SK-N-SH treated with all-trans-retinoic acid at 6 μM for 48 hours (cell line): ENCODE measurements at regions not wholly inside any gene's neighbourhood (a gene's known extent, or its start where the extent isn't known, plus 50 kb on each side); places are given as distances from the start of the nearest gene placed in this dataset.

Experiments
- ATAC-seq: fragments of 200-7000 bp; cut with Tn5 transposase; 3 replicates; pipeline ENCODE4 v1.9.1; 2020; ENCODE audit warnings: mild to moderate bottlenecking, moderate library complexity
- CSDC2 ChIP-seq: fragments of 250-450 bp; sonication (Bioruptor Pico); IDR thresholded peaks from 2 replicates; pipeline ENCODE4 v1.5.0; 2020; ENCODE audit warnings: mild to moderate bottlenecking, moderate library complexity
- ESRRG ChIP-seq: fragments of 250-450 bp; sonication (Bioruptor Pico); IDR thresholded peaks from 2 replicates; pipeline ENCODE4 v1.6.1; 2021; ENCODE audit warnings: mild to moderate bottlenecking
- GLIS3 ChIP-seq: fragments of 250-450 bp; sonication (Bioruptor Pico); IDR thresholded peaks from 2 replicates; pipeline ENCODE4 v1.5.0; 2020; ENCODE audit warnings: mild to moderate bottlenecking, moderate library complexity
- ISL1 ChIP-seq: fragments of 250-450 bp; sonication (Bioruptor Pico); IDR thresholded peaks from 2 replicates; pipeline ENCODE4 v2.1.2; 2022; ENCODE audit warnings: mild to moderate bottlenecking, moderate library complexity
- PPARA ChIP-seq: fragments of 250-450 bp; sonication (Bioruptor Pico); IDR thresholded peaks from 2 replicates; pipeline ENCODE4 v1.5.0; 2020; ENCODE audit warnings: mild to moderate bottlenecking, borderline replicate concordance
- RARB ChIP-seq: fragments of 250-450 bp; sonication (Bioruptor Pico); IDR thresholded peaks from 2 replicates; pipeline ENCODE4 v1.8.0; 2021; ENCODE audit warnings: mild to moderate bottlenecking, moderate library complexity
- SNAI2 ChIP-seq: fragments of 250-450 bp; sonication (Bioruptor Pico); IDR thresholded peaks from 2 replicates; pipeline ENCODE4 v1.5.0; 2020; ENCODE audit warnings: mild to moderate bottlenecking, moderate library complexity
- TCF4 ChIP-seq: fragments of 250-450 bp; sonication (Bioruptor Pico); IDR thresholded peaks from 2 replicates; pipeline ENCODE4 v1.8.0; 2021; ENCODE audit warnings: mild to moderate bottlenecking, moderate library complexity, borderline replicate concordance
- TOX ChIP-seq: fragments of 250-450 bp; sonication (Bioruptor Pico); IDR thresholded peaks from 2 replicates; pipeline ENCODE4 v1.8.0; 2021; ENCODE audit warnings: mild to moderate bottlenecking, moderate library complexity, borderline replicate concordance
- ZC3H10 ChIP-seq: fragments of 250-450 bp; sonication (Bioruptor Pico); IDR thresholded peaks from 2 replicates; pipeline ENCODE4 v1.5.1; 2021; ENCODE audit warnings: mild to moderate bottlenecking, moderate library complexity
- ZFP3 ChIP-seq: fragments of 250-450 bp; sonication (Bioruptor Pico); IDR thresholded peaks from 2 replicates; pipeline ENCODE4 v1.5.0; 2020; ENCODE audit warnings: mild to moderate bottlenecking, moderate library complexity
- ZFP30 ChIP-seq: fragments of 450-650 bp; formaldehyde crosslinking; IDR thresholded peaks from 2 replicates; pipeline ENCODE4 v1.5.0; 2022; ENCODE audit warnings: mild to moderate bottlenecking, moderate library complexity
- ZNF565 ChIP-seq: fragments of 450-650 bp; formaldehyde crosslinking; conservative IDR thresholded peaks from 2 replicates; pipeline ENCODE4 v1.5.0; 2020; ENCODE audit warnings: low read depth, mild to moderate bottlenecking, moderate library complexity
- ZNF8 ChIP-seq: fragments of 450-650 bp; formaldehyde crosslinking; IDR thresholded peaks from 2 replicates; pipeline ENCODE4 v1.5.0; 2020; ENCODE audit warnings: mild to moderate bottlenecking, moderate library complexity
- TF ChIP-seq, protein P1 (sequence below): fragments of 250-450 bp; sonication (Bioruptor Pico); IDR thresholded peaks from 2 replicates; pipeline ENCODE4 v1.5.0; 2020; ENCODE audit warnings: mild to moderate bottlenecking, moderate library complexity
- TF ChIP-seq, protein P2 (sequence below): fragments of 250-450 bp; sonication (Bioruptor Pico); IDR thresholded peaks from 2 replicates; pipeline ENCODE4 v1.5.1; 2021; ENCODE audit warnings: mild to moderate bottlenecking, moderate library complexity
- TF ChIP-seq, protein P3 (sequence below): fragments of 250-450 bp; sonication (Bioruptor Pico); IDR thresholded peaks from 2 replicates; pipeline ENCODE4 v1.5.1; 2020; ENCODE audit warnings: low read depth, mild to moderate bottlenecking, moderate library complexity
- TF ChIP-seq, protein P4 (sequence below): fragments of 250-450 bp; sonication (Bioruptor Pico); IDR thresholded peaks from 2 replicates; pipeline ENCODE4 v1.8.0; 2021; ENCODE audit warnings: low read depth, mild to moderate bottlenecking, moderate library complexity, borderline replicate concordance
- TF ChIP-seq, protein P5 (sequence below): fragments of 250-450 bp; sonication (Bioruptor Pico); IDR thresholded peaks from 2 replicates; pipeline ENCODE4 v1.8.0; 2020; ENCODE audit warnings: mild to moderate bottlenecking, moderate library complexity, borderline replicate concordance

DNA sequence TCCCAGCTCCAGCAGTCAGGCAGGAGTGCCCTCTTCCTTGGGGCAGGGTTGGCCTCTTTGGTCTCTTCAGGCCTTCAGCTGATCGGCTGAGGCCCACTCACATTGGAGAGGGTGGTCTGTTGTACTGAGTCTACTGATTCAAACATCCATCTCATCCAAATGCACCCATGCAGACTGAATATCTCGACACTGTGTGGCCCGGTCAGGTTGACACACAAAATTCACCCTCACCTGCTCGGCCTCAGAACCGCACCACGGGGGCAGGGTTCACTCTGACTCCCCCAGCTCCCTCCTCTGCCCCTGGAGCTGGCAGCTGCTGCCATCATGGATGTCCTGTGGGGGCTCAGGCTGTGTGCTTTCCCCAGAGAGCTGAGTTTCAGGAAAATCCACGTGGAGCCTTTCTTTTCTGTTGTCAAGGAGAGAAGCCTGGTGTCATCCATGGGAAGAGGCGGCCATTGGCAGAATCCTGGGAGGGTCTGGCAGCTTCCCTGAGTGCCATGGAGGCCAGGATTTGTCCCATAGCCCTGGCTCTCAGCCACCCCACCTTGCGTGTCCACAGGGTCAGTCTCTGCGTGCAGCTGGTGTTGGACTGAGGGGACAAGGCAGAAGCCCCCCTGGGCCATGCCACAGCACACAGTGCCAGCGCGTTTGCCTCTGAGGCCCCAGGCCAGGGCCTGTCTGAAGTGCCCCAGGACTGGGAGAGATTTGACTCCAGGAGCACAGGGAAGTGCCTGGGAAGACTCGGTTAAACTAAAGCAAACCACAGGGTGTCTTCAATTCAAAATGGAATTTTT is 114.1 kb downstream of the ERMARD start:
- TF ChIP-seq ZC3H10 (CRISPR knock-in tag) (no peak), SNAI2 (no peak), RARB (CRISPR knock-in tag) (no peak), ZFP3 (no peak), ZFP30 (no peak), ISL1 (no peak), GLIS3 (CRISPR knock-in tag) (no peak), ZNF8 (no peak), ZNF565 (CRISPR knock-in tag) (no peak), PPARA (no peak), TOX (no peak)
- TF ChIP-seq, protein P1, sequence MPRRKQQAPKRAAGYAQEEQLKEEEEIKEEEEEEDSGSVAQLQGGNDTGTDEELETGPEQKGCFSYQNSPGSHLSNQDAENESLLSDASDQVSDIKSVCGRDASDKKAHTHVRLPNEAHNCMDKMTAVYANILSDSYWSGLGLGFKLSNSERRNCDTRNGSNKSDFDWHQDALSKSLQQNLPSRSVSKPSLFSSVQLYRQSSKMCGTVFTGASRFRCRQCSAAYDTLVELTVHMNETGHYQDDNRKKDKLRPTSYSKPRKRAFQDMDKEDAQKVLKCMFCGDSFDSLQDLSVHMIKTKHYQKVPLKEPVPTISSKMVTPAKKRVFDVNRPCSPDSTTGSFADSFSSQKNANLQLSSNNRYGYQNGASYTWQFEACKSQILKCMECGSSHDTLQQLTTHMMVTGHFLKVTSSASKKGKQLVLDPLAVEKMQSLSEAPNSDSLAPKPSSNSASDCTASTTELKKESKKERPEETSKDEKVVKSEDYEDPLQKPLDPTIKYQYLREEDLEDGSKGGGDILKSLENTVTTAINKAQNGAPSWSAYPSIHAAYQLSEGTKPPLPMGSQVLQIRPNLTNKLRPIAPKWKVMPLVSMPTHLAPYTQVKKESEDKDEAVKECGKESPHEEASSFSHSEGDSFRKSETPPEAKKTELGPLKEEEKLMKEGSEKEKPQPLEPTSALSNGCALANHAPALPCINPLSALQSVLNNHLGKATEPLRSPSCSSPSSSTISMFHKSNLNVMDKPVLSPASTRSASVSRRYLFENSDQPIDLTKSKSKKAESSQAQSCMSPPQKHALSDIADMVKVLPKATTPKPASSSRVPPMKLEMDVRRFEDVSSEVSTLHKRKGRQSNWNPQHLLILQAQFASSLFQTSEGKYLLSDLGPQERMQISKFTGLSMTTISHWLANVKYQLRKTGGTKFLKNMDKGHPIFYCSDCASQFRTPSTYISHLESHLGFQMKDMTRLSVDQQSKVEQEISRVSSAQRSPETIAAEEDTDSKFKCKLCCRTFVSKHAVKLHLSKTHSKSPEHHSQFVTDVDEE (CRISPR knock-in tag): no peak
- TF ChIP-seq, protein P2, sequence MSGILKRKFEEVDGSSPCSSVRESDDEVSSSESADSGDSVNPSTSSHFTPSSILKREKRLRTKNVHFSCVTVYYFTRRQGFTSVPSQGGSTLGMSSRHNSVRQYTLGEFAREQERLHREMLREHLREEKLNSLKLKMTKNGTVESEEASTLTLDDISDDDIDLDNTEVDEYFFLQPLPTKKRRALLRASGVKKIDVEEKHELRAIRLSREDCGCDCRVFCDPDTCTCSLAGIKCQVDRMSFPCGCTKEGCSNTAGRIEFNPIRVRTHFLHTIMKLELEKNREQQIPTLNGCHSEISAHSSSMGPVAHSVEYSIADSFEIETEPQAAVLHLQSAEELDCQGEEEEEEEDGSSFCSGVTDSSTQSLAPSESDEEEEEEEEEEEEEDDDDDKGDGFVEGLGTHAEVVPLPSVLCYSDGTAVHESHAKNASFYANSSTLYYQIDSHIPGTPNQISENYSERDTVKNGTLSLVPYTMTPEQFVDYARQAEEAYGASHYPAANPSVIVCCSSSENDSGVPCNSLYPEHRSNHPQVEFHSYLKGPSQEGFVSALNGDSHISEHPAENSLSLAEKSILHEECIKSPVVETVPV (CRISPR knock-in tag): no peak
- TF ChIP-seq, all 23 proteins: peak for 0
- no peak for ATAC-seq

DNA sequence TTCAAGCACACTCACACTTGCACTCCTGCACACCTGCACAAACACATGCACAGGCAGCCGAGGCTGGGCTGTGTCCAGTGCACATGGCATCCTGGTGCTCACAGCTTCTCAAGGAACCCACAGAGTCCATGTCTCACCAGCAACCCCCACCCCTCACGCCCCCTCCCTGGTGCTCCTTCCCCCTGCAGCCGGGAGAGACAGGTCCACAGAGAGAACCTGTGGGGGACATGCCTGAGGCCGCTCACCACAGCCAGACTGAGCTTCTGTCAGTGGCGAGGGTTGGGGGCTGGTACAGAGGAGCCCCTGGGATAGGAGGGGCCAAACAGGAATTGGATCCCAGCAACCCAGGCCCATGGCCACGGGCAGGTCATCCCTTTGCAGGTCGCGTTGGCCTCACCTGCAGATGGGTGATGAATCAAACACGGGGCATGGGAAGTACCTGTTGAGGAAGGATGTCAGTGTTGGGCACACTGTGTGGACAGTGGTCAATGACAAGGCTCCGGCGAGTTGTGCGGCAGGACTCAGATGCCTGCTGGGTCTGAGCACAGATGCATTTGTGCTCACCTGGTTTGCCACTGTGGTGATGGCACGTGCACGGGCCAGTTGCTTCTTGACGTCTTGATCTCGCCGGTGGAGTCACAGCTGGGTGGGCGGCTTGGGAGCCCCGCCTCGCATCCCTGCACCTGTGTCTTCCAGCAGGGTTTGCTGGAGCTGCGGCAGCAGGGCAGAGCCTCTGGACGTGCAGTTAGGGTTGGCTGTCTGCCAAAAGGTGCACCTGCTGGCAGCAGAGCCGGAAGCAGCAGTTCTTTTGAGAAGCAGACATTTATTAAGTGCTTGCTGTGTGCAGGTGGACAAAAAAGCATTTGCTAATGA is 113.0 kb downstream of the ERMARD start:
- ATAC-seq: no peak
- TF ChIP-seq GLIS3 (CRISPR knock-in tag) (no peak), TCF4 (no peak), SNAI2 (no peak), PPARA (no peak), ZFP3 (no peak)
- TF ChIP-seq, protein P3, sequence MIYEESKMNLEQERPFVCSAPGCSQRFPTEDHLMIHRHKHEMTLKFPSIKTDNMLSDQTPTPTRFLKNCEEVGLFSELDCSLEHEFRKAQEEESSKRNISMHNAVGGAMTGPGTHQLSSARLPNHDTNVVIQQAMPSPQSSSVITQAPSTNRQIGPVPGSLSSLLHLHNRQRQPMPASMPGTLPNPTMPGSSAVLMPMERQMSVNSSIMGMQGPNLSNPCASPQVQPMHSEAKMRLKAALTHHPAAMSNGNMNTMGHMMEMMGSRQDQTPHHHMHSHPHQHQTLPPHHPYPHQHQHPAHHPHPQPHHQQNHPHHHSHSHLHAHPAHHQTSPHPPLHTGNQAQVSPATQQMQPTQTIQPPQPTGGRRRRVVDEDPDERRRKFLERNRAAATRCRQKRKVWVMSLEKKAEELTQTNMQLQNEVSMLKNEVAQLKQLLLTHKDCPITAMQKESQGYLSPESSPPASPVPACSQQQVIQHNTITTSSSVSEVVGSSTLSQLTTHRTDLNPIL: no peak

DNA sequence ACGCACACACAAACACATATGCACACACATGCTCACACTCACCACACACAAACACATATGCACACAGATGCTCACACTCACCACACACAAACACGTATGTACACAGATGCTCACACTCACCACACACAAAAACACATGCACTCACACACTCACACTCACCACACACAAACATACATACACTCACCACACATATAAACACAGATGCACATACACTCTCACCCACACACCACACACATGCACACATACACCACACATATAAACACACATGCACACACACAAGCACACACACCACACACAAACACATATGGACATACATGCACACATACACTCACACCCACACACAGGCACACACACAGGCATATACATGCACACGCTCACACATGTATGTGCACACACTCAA is 112.3 kb downstream of the ERMARD start:
- ATAC-seq: no peak
- TF ChIP-seq ZC3H10 (CRISPR knock-in tag) (no peak), ISL1 (no peak), TOX (no peak)
- TF ChIP-seq, protein P4, sequence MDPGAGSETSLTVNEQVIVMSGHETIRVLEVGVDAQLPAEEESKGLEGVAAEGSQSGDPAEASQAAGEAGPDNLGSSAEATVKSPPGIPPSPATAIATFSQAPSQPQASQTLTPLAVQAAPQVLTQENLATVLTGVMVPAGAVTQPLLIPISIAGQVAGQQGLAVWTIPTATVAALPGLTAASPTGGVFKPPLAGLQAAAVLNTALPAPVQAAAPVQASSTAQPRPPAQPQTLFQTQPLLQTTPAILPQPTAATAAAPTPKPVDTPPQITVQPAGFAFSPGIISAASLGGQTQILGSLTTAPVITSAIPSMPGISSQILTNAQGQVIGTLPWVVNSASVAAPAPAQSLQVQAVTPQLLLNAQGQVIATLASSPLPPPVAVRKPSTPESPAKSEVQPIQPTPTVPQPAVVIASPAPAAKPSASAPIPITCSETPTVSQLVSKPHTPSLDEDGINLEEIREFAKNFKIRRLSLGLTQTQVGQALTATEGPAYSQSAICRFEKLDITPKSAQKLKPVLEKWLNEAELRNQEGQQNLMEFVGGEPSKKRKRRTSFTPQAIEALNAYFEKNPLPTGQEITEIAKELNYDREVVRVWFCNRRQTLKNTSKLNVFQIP: no peak

DNA sequence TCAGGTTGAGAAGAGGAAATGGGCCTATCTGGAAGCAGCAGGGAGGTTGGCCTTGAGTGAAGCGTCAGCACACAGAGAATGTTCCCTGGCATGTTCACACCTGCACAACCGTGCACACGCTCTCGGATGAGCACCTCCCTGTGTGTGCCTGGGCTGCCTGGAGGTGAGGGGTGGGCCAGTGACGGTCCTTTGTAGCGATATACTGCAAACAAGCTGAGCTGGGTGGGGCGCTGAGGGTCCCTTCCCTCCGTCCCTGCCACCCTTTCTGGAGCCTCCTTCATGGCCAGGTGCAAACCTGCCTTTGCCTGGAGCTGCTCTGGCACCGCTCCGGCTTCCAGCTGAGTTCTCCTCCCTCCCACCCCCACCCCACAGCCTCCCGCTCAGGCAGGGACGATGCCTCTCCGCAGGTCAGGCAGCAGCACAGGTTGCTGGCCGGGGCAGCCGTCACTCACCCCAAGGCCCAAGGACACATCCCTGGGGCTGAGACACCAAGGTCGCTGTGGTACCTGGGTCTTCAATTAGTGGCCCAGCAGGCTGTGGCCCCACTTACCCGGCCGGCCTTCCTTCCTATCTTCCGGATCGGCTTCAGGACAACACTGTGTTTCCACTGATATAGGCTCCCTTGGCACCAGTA is 111.6 kb downstream of the ERMARD start:
- TF ChIP-seq ZFP3: no peak
- TF ChIP-seq, all 23 proteins: peak for 0
- no peak for ATAC-seq

DNA sequence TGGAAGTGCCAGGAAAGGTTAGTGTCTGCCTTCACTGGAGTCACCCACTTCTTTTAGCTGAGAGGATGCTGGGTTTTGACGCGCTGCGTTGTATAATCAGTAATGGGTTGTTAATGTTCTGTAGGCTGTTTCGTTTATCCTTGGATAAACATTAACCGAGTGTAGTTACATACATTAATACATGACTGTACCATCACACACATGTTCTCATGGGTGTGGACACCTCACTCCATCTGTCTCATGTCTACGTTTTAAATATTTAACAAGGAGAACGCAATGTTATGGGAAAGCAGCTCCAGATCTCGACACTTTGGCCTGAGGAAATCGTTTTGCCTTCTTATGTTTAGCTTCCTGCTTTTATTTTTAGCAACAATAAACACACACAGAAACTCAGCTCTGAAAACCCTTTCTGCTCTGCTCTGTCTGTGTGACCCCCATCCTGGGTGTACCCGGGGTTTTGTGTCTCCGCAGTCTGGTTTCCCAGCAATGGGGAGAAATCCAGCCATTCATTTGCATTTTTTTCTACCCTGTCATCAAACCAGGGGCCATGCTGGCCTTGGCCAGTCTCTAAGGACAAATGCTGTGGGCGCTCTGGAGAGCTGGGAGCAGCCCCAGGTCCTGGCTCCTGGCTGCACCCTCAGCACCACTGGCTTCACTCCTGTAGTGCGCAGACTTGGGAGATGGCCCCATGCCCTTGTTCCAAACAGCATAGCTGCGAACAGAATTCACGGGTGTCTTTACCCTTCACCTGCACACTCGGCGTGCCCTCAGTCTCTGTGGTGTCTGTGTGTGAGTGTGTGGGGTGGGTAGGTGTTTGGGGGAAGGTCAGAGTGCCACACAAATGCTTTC is 110.8 kb downstream of the ERMARD start:
- ATAC-seq: no peak
- TF ChIP-seq CSDC2 (CRISPR knock-in tag) (no peak), ESRRG (CRISPR knock-in tag) (no peak), PPARA (no peak), RARB (CRISPR knock-in tag) (no peak), ZNF565 (CRISPR knock-in tag) (no peak)
- TF ChIP-seq, protein P2 (CRISPR knock-in tag): no peak
- TF ChIP-seq, protein P5, sequence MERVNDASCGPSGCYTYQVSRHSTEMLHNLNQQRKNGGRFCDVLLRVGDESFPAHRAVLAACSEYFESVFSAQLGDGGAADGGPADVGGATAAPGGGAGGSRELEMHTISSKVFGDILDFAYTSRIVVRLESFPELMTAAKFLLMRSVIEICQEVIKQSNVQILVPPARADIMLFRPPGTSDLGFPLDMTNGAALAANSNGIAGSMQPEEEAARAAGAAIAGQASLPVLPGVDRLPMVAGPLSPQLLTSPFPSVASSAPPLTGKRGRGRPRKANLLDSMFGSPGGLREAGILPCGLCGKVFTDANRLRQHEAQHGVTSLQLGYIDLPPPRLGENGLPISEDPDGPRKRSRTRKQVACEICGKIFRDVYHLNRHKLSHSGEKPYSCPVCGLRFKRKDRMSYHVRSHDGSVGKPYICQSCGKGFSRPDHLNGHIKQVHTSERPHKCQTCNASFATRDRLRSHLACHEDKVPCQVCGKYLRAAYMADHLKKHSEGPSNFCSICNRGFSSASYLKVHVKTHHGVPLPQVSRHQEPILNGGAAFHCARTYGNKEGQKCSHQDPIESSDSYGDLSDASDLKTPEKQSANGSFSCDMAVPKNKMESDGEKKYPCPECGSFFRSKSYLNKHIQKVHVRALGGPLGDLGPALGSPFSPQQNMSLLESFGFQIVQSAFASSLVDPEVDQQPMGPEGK: no peak
- TF ChIP-seq, protein P3: no peak
